Thyroid gland (tissue), 4 donors: ENCODE measurements at regions not wholly inside any gene's neighbourhood (a gene's known extent, or its start where the extent isn't known, plus 50 kb on each side); places are given as distances from the start of the nearest gene placed in this dataset.

Source experiments
- POLR2A ChIP-seq, 2 donors: fragments of 450-650 bp; IDR thresholded peaks; one replicate each; pipeline ENCODE4 v1.6.1; 2017; ENCODE audit warnings: antibody characterized with exemption in 2 of 2, mild to moderate bottlenecking in 2 of 2, moderate library complexity in 1 of 2
- TF ChIP-seq, protein P1 (sequence below), 6 experiments: fragments of 200-600 bp in 3 of 6; fragments of 450-650 bp in 3 of 6; sonication (generic) in 3 of 6; IDR thresholded peaks; one replicate each; pipeline ENCODE4 v1.5.1; 2016 to 2019; ENCODE audit warnings: antibody characterized with exemption in 6 of 6, mild to moderate bottlenecking in 2 of 6, inconsistent platforms in 1 of 6, moderate library complexity in 1 of 6

DNA sequence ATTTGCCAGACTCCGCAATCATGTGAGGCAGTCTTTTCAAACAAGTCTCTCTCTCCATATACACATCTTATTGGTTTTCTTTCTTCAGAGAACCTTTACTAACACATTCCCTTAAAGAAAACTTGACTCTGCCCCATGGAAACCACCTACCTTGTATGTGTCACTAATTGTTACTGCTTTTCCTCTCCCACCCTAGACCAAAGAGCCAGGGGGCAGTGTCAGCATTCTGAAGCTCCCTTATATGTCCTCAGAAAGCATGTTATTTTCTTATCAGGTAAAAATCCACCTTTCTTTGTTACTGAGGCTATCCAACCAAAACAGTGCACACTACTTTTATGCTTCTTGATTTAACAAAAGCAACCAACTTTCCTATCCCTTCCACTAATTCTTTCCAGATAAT, 98.9 kb upstream of the SLC5A9 start:
- TF ChIP-seq, protein P1, sequence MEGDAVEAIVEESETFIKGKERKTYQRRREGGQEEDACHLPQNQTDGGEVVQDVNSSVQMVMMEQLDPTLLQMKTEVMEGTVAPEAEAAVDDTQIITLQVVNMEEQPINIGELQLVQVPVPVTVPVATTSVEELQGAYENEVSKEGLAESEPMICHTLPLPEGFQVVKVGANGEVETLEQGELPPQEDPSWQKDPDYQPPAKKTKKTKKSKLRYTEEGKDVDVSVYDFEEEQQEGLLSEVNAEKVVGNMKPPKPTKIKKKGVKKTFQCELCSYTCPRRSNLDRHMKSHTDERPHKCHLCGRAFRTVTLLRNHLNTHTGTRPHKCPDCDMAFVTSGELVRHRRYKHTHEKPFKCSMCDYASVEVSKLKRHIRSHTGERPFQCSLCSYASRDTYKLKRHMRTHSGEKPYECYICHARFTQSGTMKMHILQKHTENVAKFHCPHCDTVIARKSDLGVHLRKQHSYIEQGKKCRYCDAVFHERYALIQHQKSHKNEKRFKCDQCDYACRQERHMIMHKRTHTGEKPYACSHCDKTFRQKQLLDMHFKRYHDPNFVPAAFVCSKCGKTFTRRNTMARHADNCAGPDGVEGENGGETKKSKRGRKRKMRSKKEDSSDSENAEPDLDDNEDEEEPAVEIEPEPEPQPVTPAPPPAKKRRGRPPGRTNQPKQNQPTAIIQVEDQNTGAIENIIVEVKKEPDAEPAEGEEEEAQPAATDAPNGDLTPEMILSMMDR (IDR thresholded peaks at IDR 0.05) = no peak
- TF ChIP-seq POLR2A (IDR thresholded peaks at IDR 0.05) = no peak
